ENCODE measurements at regions not wholly inside any gene's neighbourhood (a gene's known extent, or its start where the extent isn't known, plus 50 kb on each side); places are given as distances from the start of the nearest gene placed in this dataset.

DNA sequence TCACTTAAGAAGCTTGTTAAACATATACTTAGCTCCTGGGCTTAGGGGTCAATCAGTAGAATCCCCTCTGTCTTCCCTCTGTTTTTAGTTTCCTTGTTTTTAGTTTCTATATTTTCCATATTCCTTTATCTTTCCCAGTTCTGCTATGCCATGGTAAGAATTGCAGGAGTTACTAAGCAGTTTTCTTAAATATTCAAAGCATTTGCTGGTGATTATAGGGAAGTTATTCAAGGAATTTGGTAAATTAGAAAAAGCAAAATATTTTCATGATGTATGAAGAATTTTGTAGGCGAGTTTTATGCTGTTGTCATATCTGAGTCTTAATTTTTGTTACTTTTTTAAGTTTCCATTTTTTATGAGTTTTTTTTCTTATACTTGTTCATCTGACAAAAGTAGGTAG is 91.6 kb upstream of the NUDT6 start:
- no peak for DNase-seq (ENCODE audit: low spot score)
- TF ChIP-seq, protein P1, sequence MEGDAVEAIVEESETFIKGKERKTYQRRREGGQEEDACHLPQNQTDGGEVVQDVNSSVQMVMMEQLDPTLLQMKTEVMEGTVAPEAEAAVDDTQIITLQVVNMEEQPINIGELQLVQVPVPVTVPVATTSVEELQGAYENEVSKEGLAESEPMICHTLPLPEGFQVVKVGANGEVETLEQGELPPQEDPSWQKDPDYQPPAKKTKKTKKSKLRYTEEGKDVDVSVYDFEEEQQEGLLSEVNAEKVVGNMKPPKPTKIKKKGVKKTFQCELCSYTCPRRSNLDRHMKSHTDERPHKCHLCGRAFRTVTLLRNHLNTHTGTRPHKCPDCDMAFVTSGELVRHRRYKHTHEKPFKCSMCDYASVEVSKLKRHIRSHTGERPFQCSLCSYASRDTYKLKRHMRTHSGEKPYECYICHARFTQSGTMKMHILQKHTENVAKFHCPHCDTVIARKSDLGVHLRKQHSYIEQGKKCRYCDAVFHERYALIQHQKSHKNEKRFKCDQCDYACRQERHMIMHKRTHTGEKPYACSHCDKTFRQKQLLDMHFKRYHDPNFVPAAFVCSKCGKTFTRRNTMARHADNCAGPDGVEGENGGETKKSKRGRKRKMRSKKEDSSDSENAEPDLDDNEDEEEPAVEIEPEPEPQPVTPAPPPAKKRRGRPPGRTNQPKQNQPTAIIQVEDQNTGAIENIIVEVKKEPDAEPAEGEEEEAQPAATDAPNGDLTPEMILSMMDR (IDR thresholded peaks at IDR 0.05; ENCODE audit: extremely low read depth, missing control alignments), result no peak

DNA sequence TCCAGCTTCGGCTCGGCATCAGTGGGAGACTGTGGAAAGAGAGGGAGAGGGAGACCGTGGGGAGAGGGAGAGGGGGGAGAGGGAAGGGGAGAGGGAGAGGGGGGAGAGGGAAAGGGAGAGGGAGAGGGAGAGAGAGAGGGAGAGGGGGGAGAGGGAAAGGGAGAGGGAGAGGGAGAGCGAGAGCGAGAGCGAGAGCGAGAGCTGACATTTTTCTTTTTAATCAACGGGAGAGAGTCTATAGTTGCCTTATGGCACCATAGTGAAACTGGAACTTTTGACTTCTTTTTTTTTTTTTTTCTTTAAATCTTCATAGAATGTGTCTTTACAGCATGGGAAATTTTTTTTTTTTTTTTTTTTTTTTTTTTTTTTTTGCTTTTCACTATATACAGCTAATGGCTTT is 94.7 kb upstream of the NUDT6 start:
- no peak for DNase-seq (ENCODE audit: low spot score)
- TF ChIP-seq, protein P1 (IDR thresholded peaks at IDR 0.05; ENCODE audit: extremely low read depth, missing control alignments), result no peak

DNA sequence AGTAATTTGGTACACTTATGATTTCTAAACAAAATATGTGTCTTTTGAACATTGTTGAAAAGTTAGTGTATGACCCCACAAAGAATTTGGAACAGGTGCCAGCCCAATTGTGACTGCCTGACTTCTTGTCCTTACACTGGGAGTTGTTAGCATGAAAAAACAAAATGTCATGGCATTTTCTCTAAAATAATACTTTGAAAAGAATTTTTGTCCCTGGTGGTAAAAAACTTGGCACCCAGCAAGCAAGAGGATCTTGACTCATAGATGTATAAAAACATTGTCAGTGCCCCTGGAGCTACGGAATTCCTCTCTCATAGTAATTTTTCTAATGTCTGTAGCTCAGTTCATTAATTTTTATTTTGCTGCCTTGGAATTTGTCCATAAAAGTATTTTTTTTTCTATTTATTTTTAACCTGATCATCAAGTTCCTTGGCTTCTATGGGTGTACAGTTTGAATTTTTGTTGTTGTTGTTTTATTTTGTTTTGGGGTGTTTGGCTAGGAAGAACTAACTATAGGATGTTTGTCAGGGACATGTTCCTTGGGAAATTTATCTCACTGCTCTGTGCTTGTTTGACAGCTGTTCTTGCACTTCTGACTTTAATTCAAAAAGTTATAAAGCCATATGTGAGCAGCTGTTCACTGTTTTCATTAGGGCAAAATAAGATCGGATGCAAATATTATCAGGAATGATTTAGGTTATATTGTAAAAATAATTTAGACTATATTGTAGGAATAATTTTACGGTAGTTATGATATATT is 95.4 kb upstream of the NUDT6 start:
- no peak for DNase-seq (ENCODE audit: low spot score)
- TF ChIP-seq, protein P1 (IDR thresholded peaks at IDR 0.05; ENCODE audit: extremely low read depth, missing control alignments), result no peak

DNA sequence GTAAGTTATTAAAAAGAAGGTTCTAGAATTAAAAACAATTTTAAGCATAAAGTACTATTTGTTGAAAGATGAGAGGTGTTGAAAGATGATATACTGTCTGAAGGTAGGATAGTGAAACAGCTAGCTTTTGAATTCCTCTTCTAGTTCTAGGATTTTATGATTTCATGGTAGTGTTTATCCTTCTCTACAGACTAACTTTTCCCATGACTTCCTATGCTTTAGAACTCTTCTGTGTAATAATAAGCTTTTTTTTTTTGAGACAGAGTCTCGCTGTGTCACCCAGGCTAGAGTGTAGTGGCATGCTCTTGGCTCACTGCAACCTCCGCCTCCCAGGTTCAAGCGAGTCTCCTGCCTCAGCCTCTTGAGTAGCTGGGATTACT is 96.0 kb upstream of the NUDT6 start:
- TF ChIP-seq, protein P1 (IDR thresholded peaks at IDR 0.05; ENCODE audit: extremely low read depth, missing control alignments), result no peak
- no peak for DNase-seq (ENCODE audit: low spot score)

DNA sequence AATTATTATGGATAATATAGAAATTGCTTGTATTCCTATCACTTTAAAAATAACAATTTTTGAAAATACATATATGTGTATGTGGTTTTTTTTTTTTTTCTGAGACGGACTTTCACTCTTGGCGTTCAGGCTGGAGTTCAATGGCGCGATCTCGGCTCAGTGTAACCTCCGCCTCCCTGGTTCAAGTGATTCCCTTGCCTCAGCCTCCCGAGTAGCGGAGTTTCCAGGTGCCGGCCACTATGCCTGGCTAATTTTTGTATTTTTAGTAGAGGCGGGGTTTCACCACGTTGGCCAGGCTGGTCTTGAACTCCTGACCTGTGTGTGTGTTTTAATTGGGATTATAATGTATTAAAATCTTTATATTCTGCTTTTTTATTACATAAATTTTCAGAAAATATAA is 97.9 kb upstream of the NUDT6 start:
- no peak for DNase-seq (ENCODE audit: low spot score)
- TF ChIP-seq, protein P1 (IDR thresholded peaks at IDR 0.05; ENCODE audit: extremely low read depth, missing control alignments), result no peak

DNA sequence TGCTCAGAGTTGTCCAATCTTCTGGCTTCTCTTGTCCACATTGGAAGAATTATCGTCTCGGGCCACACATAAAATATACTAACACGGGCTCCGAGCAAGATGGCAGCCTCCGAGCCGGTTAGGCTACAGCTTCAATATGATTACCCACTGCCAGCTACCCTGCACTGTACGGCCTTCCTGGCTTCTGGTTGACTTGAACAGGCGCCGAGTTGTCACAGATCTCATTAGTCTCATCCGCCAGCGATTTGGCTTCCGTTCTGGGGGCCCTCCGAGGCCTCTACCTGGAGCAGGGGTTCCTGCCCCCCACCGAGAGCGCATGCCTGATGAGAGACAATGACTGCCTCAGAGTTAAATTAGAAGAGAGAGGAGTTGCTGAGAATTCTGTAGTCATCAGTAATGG is 101.2 kb upstream of the NUDT6 start:
- TF ChIP-seq, protein P1 (IDR thresholded peaks at IDR 0.05; ENCODE audit: extremely low read depth, missing control alignments), result no peak
- DNase-seq (ENCODE audit: low spot score), result no peak

DNA sequence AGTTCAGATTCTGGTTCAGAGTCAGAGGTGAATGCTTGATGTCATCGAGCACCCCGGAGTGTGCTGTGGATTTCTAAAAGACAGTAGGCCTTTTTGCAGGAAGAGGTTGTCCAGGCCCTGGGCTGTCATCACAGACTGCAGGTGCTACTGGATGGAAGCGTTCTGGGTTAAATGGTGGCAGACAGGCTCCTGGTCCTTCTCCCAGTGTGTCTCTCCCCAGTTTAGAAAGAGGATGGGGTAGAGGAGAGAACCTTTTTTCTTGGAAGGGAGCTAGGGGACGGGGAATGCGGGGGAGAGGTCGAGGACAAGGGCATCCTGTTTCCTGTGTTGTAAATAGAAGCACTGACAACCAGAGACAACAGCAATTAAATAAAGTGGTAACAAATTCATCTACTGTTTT is 102.3 kb upstream of the NUDT6 start:
- no peak for DNase-seq (ENCODE audit: low spot score)
- TF ChIP-seq, protein P1 (IDR thresholded peaks at IDR 0.05; ENCODE audit: extremely low read depth, missing control alignments), result no peak

Measured in GM20000 (cell line).